ENCODE measurements at regions not wholly inside any gene's neighbourhood (a gene's known extent, or its start where the extent isn't known, plus 50 kb on each side); places are given as distances from the start of the nearest gene placed in this dataset.

DNA sequence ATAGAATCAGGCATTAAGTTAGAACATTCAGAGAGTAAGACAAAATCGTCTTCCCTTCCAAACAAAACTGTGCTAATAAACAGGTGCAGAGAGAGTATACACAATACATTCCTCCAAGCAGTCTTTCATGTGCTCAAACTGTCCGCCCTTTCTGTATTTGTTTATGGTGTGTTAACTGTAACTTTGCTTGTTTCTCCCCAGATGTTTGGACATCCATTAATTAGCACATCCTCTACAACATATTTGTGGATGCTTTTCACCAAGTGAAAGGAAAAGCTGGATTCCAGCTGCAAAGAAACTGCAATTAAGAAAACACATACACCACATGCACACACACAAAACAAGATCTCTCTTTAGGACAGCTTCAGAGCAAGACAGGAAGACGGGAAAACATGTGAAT lies 912.6 kb downstream of the NTRK3 start:
- TF ChIP-seq, protein P1, sequence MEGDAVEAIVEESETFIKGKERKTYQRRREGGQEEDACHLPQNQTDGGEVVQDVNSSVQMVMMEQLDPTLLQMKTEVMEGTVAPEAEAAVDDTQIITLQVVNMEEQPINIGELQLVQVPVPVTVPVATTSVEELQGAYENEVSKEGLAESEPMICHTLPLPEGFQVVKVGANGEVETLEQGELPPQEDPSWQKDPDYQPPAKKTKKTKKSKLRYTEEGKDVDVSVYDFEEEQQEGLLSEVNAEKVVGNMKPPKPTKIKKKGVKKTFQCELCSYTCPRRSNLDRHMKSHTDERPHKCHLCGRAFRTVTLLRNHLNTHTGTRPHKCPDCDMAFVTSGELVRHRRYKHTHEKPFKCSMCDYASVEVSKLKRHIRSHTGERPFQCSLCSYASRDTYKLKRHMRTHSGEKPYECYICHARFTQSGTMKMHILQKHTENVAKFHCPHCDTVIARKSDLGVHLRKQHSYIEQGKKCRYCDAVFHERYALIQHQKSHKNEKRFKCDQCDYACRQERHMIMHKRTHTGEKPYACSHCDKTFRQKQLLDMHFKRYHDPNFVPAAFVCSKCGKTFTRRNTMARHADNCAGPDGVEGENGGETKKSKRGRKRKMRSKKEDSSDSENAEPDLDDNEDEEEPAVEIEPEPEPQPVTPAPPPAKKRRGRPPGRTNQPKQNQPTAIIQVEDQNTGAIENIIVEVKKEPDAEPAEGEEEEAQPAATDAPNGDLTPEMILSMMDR (conservative IDR thresholded peaks at IDR 0.05; ENCODE audit: low read depth, low read length): no peak
- TF ChIP-seq EZH2 (IDR thresholded peaks at IDR 0.05; ENCODE audit: borderline replicate concordance, low read depth, low read length, poor library complexity, severe bottlenecking): no peak

Measured in A673 (cell line).